ENCODE measurements at regions not wholly inside any gene's neighbourhood (a gene's known extent, or its start where the extent isn't known, plus 50 kb on each side); places are given as distances from the start of the nearest gene placed in this dataset.
"Not testable (repeated sequence)": the region's sequence is repeated elsewhere in the genome, so short reads cannot be mapped to it uniquely, and the experiment has no call there.

DNA sequence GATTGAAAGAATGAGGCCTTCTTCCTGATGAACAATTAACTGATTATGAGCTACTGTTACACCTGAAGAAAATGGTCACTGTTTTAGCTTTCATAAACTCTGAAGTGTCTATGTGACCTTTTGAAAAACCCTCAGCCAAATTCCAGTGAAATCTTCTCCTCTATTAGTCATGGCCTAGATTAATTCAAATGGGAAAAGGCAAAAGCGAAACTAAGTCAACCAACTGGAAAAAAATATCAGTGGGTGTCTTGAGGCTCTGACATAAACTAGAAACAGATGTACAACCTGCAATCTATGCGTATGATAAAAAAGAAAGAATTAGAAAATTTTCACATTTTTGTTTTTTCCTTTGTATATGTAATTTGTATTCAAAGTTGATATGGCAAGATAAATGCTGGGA lies 169.4 kb upstream of the BANK1 start:
- Histone ChIP-seq H3K36me3 (ENCODE audit: low read depth) (no peaks in the 10 kb centered on the region), H3K4me1 (ENCODE audit: insufficient read depth, poor library complexity, severe bottlenecking) (no peaks in the 10 kb centered on the region), H3K27me3 (ENCODE audit: insufficient read depth, poor library complexity, severe bottlenecking) (no peaks in the 10 kb centered on the region), H3K4me3 (ENCODE audit: severe bottlenecking) (no peak overlapping the region), H3K9me3 (ENCODE audit: severe bottlenecking) (no peaks in the 10 kb centered on the region), H3K27ac (ENCODE audit: poor library complexity, severe bottlenecking) (no peak overlapping the region)
- DNase-seq (ENCODE audit: low spot score) (no peak), ATAC-seq (ENCODE audit: low read depth) (no peak)
- TF ChIP-seq, protein P1, sequence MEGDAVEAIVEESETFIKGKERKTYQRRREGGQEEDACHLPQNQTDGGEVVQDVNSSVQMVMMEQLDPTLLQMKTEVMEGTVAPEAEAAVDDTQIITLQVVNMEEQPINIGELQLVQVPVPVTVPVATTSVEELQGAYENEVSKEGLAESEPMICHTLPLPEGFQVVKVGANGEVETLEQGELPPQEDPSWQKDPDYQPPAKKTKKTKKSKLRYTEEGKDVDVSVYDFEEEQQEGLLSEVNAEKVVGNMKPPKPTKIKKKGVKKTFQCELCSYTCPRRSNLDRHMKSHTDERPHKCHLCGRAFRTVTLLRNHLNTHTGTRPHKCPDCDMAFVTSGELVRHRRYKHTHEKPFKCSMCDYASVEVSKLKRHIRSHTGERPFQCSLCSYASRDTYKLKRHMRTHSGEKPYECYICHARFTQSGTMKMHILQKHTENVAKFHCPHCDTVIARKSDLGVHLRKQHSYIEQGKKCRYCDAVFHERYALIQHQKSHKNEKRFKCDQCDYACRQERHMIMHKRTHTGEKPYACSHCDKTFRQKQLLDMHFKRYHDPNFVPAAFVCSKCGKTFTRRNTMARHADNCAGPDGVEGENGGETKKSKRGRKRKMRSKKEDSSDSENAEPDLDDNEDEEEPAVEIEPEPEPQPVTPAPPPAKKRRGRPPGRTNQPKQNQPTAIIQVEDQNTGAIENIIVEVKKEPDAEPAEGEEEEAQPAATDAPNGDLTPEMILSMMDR (IDR thresholded peaks at IDR 0.05; ENCODE audit: poor library complexity, severe bottlenecking) = no peak

DNA sequence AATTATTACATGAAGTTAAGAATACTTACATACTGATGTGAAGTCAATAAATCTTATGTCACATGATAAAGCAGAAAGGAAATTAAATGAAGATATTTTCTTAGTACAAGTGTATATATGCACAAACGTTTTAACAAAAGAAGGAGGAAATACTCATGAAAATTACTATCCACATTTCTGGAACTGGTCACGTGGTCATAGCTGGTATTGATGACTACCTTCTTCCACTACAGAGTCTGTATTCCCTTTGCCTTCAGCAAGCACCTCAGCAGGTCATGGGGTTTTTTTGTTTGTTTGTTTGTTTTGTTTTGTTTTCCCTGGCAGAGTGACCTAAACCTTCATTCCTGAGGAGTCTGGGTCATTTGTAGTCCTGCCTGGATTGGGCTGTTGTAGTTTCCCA lies 174.9 kb upstream of the BANK1 start:
- Histone ChIP-seq H3K4me3 (ENCODE audit: severe bottlenecking) (no peak overlapping the region), H3K27ac (ENCODE audit: poor library complexity, severe bottlenecking) (no peak overlapping the region), H3K9me3 (ENCODE audit: severe bottlenecking) (no peaks in the 10 kb centered on the region), H3K27me3 (ENCODE audit: insufficient read depth, poor library complexity, severe bottlenecking) (no peaks in the 10 kb centered on the region), H3K36me3 (ENCODE audit: low read depth) (no peaks in the 10 kb centered on the region), H3K4me1 (ENCODE audit: insufficient read depth, poor library complexity, severe bottlenecking) (no peaks in the 10 kb centered on the region)
- DNase-seq (ENCODE audit: low spot score) = no peak
- TF ChIP-seq, protein P1 (IDR thresholded peaks at IDR 0.05; ENCODE audit: poor library complexity, severe bottlenecking) = no peak
- ATAC-seq (ENCODE audit: low read depth) = no peak

DNA sequence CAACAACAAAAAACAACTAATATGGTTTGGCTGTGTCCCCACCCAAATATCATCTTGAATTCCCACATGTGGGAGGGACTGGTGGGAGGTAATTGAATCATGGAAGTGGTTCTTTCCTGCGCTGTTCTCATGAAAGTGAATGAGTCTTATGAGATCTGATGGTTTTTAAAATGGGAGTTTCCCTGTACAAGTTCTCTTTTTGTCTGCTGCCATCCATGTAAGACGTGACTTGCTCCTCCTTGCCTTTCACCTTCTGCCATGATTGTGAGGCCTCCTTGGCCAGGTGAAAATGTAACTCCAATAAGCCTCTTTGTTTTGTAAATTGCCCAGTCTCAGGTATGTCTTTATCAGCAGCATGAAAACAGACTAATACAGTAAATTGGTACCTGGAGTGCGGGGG lies 183.5 kb upstream of the BANK1 start:
- H3K36me3 ChIP-seq (ENCODE audit: low read depth) = not testable (repeated sequence)

DNA sequence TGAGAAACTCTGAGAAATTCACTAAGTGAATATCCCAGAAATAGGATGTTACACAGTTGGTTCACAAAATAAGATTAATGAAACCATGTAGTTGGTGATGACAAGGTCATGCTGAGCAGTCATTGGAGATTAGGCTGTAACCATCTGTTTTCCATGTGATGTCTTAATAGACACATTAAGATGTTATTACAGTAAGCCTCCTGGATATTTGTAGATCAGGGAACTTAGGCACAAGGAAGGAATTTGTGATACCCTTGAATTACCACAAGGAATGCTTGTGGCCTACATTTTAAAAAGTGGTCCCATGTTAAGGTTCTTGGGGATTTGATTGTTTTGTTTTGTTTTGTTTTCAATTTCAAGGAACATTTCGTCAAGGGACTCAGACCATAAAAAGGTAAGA lies 185.6 kb upstream of the BANK1 start:
- Histone ChIP-seq H3K9me3 (ENCODE audit: severe bottlenecking) (no peaks in the 10 kb centered on the region), H3K4me3 (ENCODE audit: severe bottlenecking) (no peak overlapping the region), H3K36me3 (ENCODE audit: low read depth) (no peaks in the 10 kb centered on the region), H3K4me1 (ENCODE audit: insufficient read depth, poor library complexity, severe bottlenecking) (peaks cover 24% of the 10 kb centered on the region), H3K27me3 (ENCODE audit: insufficient read depth, poor library complexity, severe bottlenecking) (no peaks in the 10 kb centered on the region), H3K27ac (ENCODE audit: poor library complexity, severe bottlenecking) (no peak overlapping the region)
- ATAC-seq (ENCODE audit: low read depth) = no peak
- no peak for DNase-seq (ENCODE audit: low spot score)
- TF ChIP-seq, protein P1 (IDR thresholded peaks at IDR 0.05; ENCODE audit: poor library complexity, severe bottlenecking) = no peak

More for the DNA sequence above, 183.5 kb upstream of the BANK1 start:
- H3K27me3 ChIP-seq (ENCODE audit: insufficient read depth, poor library complexity, severe bottlenecking); H3K9me3 ChIP-seq (ENCODE audit: severe bottlenecking); DNase-seq (ENCODE audit: low spot score); H3K27ac ChIP-seq (ENCODE audit: poor library complexity, severe bottlenecking); H3K4me3 ChIP-seq (ENCODE audit: severe bottlenecking); ATAC-seq (ENCODE audit: low read depth); H3K4me1 ChIP-seq (ENCODE audit: insufficient read depth, poor library complexity, severe bottlenecking): not testable (repeated sequence)

DNA sequence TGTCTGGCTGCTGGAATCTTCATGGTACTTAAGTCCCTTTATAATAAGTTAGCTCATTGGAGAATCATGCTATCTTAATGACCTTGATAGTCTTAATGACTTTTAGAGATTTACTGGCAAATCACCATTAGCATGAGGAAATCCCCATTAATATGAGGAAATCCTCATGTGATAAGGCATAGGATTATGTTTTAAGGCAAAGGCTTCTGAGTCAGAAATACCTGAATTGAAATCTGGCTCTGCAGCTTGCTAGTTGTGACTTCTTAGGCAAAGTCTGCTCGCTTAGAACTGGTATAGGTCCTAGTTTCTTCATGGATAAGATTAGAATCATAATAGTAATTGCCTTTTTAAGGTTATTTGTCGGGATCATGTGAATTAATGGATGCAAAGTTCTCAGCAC lies 190.2 kb upstream of the BANK1 start:
- Histone ChIP-seq H3K4me3 (ENCODE audit: severe bottlenecking) (no peak overlapping the region), H3K36me3 (ENCODE audit: low read depth) (no peaks in the 10 kb centered on the region), H3K27me3 (ENCODE audit: insufficient read depth, poor library complexity, severe bottlenecking) (no peaks in the 10 kb centered on the region), H3K27ac (ENCODE audit: poor library complexity, severe bottlenecking) (peak overlapping the region; percentile 73), H3K9me3 (ENCODE audit: severe bottlenecking) (no peaks in the 10 kb centered on the region), H3K4me1 (ENCODE audit: insufficient read depth, poor library complexity, severe bottlenecking) (peaks cover 32% of the 10 kb centered on the region)
- DNase-seq (ENCODE audit: low spot score) (no peak), ATAC-seq (ENCODE audit: low read depth) (0 out of 3 replicates have a peak, but pooled peaks have one; percentile 26)
- TF ChIP-seq, protein P1 (IDR thresholded peaks at IDR 0.05; ENCODE audit: poor library complexity, severe bottlenecking) = no peak
